ENCODE measurements at regions not wholly inside any gene's neighbourhood (a gene's known extent, or its start where the extent isn't known, plus 50 kb on each side); places are given as distances from the start of the nearest gene placed in this dataset.

DNA sequence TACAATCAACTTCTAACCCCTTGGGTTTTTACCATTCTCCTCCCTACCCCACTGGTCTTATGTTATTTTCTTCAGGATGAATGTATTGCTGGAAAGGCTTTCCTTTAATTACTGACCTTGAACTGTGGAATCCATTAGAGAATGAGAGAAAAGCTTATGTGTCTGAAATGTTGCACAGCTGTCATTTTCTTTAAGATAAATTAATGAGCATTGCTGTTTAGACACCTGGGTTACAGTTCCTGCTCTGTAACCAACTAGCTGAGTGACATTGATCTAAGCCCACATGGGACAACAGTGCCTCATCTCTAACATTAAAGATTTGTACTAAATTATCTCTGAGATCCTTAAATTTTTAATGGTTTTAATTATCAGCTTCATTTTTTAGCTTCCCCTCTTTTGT lies 507.0 kb downstream of the TAF11L14 start:
- FAIRE-seq: no peak
- Histone ChIP-seq H3K4me1 (no peaks in the 10 kb centered on the region), H3K27ac (no peak overlapping the region), H3K27me3 (no peaks in the 10 kb centered on the region), H3K9me3 (no peaks in the 10 kb centered on the region), H3K4me3 (no peak overlapping the region), H3K36me3 (no peaks in the 10 kb centered on the region)
- no peak for DNase-seq
- intact Hi-C loops (cut with DNase I): no loop called here
- ATAC-seq: no peak
- TF ChIP-seq, protein P1, sequence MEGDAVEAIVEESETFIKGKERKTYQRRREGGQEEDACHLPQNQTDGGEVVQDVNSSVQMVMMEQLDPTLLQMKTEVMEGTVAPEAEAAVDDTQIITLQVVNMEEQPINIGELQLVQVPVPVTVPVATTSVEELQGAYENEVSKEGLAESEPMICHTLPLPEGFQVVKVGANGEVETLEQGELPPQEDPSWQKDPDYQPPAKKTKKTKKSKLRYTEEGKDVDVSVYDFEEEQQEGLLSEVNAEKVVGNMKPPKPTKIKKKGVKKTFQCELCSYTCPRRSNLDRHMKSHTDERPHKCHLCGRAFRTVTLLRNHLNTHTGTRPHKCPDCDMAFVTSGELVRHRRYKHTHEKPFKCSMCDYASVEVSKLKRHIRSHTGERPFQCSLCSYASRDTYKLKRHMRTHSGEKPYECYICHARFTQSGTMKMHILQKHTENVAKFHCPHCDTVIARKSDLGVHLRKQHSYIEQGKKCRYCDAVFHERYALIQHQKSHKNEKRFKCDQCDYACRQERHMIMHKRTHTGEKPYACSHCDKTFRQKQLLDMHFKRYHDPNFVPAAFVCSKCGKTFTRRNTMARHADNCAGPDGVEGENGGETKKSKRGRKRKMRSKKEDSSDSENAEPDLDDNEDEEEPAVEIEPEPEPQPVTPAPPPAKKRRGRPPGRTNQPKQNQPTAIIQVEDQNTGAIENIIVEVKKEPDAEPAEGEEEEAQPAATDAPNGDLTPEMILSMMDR (IDR thresholded peaks at IDR 0.05): no peak

DNA sequence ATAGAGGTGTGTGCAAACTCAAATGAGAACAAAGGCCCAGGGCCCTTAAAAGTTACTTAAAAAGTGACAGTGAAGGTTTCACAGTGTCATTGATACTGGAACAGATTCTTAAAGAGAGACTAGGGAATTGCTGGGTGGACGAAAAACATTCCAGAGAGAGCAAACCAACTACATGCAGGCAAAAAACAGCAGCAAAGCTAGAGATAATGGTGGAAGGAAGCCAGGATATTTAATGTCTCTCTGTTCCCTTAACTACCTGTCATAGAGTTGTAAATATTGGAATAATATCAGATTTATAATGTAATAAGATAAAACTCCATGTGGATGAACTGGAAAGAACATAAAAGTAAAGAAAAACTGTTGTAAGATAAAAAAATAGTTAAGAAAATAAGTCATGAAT lies 508.6 kb downstream of the TAF11L14 start:
- DNase-seq (no peak), FAIRE-seq (no peak), ATAC-seq (no peak)
- Histone ChIP-seq H3K27me3 (no peaks in the 10 kb centered on the region), H3K27ac (no peak overlapping the region), H3K4me1 (no peaks in the 10 kb centered on the region), H3K9me3 (no peaks in the 10 kb centered on the region), H3K36me3 (no peaks in the 10 kb centered on the region), H3K4me3 (no peak overlapping the region)
- TF ChIP-seq, protein P1 (IDR thresholded peaks at IDR 0.05): no peak
- intact Hi-C loops (cut with DNase I): no loop called here
- 32 to 37% methylated on average over 1 of the region's 1 CpG for WGBS, 2 donors

DNA sequence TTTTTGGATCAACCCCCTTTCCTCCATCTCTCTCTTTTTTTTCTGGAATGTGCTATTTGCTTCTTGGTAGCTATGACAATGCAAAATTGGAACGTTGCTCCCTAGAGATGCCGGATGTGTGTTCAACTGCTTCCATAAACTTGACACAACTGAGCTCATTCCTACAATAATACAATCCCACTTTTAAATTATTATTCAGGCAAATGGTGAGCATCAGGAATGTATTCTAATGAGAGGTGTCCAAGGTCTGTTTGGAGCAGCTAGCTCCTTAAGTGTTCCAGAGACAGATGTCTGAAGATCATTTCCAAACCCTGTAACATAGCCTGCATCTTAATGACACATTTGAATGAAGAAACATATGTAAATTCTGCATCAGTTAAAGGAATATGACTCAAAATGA lies 518.4 kb downstream of the TAF11L14 start:
- no peak overlapping the region for H3K27ac ChIP-seq
- TF ChIP-seq, protein P1 (IDR thresholded peaks at IDR 0.05): no peak
- FAIRE-seq (no peak), ATAC-seq (no peak), DNase-seq (no peak)
- no peaks in the 10 kb centered on the region for H3K36me3 ChIP-seq
- no peak overlapping the region for H3K4me3 ChIP-seq
- intact Hi-C loops (cut with DNase I): no loop called here
- WGBS, 2 donors: 64 to 76% methylated on average over 2 of the region's 2 CpGs
- H3K9me3 ChIP-seq: no peaks in the 10 kb centered on the region
- no peaks in the 10 kb centered on the region for H3K4me1 ChIP-seq
- no peaks in the 10 kb centered on the region for H3K27me3 ChIP-seq

DNA sequence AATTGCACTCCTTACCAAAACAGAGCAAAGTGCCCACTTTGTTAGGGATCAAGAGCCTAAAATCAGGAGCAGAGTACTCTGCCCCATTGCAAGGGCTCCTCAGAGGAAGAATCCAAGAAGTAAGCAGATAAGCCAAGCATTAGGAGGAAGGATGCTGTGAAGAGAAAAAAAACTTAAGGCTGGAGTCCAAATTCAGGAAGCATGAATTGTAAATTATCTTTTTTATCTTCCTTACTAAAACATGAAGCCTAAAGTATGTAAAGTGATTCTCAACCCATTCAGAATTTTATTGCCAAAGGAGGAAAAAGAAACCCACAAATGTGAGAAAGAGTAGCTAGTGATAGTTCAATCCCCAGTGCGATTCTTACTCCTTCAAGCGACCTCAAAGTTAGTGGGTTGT lies 523.9 kb downstream of the TAF11L14 start:
- H3K4me1 ChIP-seq: no peaks in the 10 kb centered on the region
- H3K27me3 ChIP-seq: no peaks in the 10 kb centered on the region
- H3K9me3 ChIP-seq: no peaks in the 10 kb centered on the region
- no peaks in the 10 kb centered on the region for H3K36me3 ChIP-seq
- intact Hi-C loops (cut with DNase I): no loop called here
- 84 to 96% methylated on average over 2 of the region's 2 CpGs for WGBS, 2 donors
- TF ChIP-seq, protein P1 (IDR thresholded peaks at IDR 0.05): no peak
- DNase-seq (no peak), ATAC-seq (no peak), FAIRE-seq (no peak)
- no peak overlapping the region for H3K27ac ChIP-seq
- no peak overlapping the region for H3K4me3 ChIP-seq

DNA sequence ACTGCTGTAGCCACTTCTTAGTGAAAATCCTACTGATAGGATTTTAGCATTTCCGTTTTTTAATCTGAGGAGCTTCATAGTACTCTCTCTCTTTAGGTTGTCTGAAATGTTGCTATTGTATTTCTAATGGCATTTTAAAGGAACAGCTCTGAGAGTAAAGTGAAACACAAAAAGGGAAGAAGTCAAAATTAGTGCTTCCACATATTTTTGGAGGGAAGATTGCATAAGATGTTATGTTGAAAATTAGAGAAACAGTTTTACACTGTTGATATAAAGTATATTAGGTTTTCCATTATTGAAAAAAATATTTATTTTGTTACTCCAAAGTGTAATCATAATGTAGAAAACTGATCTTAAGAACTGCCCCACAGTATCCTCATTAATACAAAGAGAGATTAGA lies 525.1 kb downstream of the TAF11L14 start:
- Histone ChIP-seq H3K27ac (no peak overlapping the region), H3K36me3 (no peaks in the 10 kb centered on the region), H3K9me3 (no peaks in the 10 kb centered on the region), H3K4me1 (no peaks in the 10 kb centered on the region), H3K27me3 (no peaks in the 10 kb centered on the region), H3K4me3 (no peak overlapping the region)
- no peak for DNase-seq
- ATAC-seq: no peak
- no peak for FAIRE-seq
- intact Hi-C loops (cut with DNase I): no loop called here
- TF ChIP-seq, protein P1 (IDR thresholded peaks at IDR 0.05): no peak
- 36 to 63% methylated on average over 1 of the region's 1 CpG for WGBS, 2 donors
